Testis (tissue), 2 donors: ENCODE measurements at regions not wholly inside any gene's neighbourhood (a gene's known extent, or its start where the extent isn't known, plus 50 kb on each side); places are given as distances from the start of the nearest gene placed in this dataset.

Source experiments
- CTCF ChIP-seq, 3 experiments: fragments of 450-650 bp in 2 of 3; fragments of 200-600 bp in 1 of 3; sonication (generic) in 1 of 3; IDR thresholded peaks; one replicate each; pipeline ENCODE4 v1.5.1; 2016 to 2019; ENCODE audit warnings: antibody characterized with exemption in 3 of 3, mild to moderate bottlenecking in 2 of 3, moderate library complexity in 1 of 3
- POLR2A ChIP-seq: fragments of 450-650 bp; IDR thresholded peaks from one replicate; pipeline ENCODE4 v1.6.1; 2017; ENCODE audit warnings: antibody characterized with exemption, mild to moderate bottlenecking, moderate library complexity

- no peak for TF ChIP-seq POLR2A
- TF ChIP-seq CTCF (IDR thresholded peaks at IDR 0.05): no peak
These were observed 281.6 kb upstream of the CRIM1 start for GRCh38 chr2:36074008-36074407.
